SK-N-SH treated with all-trans-retinoic acid at 6 μM for 48 hours (cell line): ENCODE measurements at regions not wholly inside any gene's neighbourhood (a gene's known extent, or its start where the extent isn't known, plus 50 kb on each side); places are given as distances from the start of the nearest gene placed in this dataset.

ENCODE experiments used
- ATAC-seq: fragments of 200-7000 bp; cut with Tn5 transposase; 3 replicates; pipeline ENCODE4 v1.9.1; 2020; ENCODE audit warnings: mild to moderate bottlenecking, moderate library complexity
- ARNTL ChIP-seq: fragments of 450-650 bp; formaldehyde crosslinking; IDR thresholded peaks from 2 replicates; pipeline ENCODE4 v1.5.0; 2020; ENCODE audit warnings: low read depth, mild to moderate bottlenecking, moderate library complexity, borderline replicate concordance
- CSDC2 ChIP-seq: fragments of 250-450 bp; sonication (Bioruptor Pico); IDR thresholded peaks from 2 replicates; pipeline ENCODE4 v1.5.0; 2020; ENCODE audit warnings: mild to moderate bottlenecking, moderate library complexity
- ESRRG ChIP-seq: fragments of 250-450 bp; sonication (Bioruptor Pico); IDR thresholded peaks from 2 replicates; pipeline ENCODE4 v1.6.1; 2021; ENCODE audit warnings: mild to moderate bottlenecking
- GLIS3 ChIP-seq: fragments of 250-450 bp; sonication (Bioruptor Pico); IDR thresholded peaks from 2 replicates; pipeline ENCODE4 v1.5.0; 2020; ENCODE audit warnings: mild to moderate bottlenecking, moderate library complexity
- ISL1 ChIP-seq: fragments of 250-450 bp; sonication (Bioruptor Pico); IDR thresholded peaks from 2 replicates; pipeline ENCODE4 v2.1.2; 2022; ENCODE audit warnings: mild to moderate bottlenecking, moderate library complexity
- OSR1 ChIP-seq: fragments of 250-450 bp; sonication (Bioruptor Pico); IDR thresholded peaks from 2 replicates; pipeline ENCODE4 v1.8.0; 2022; ENCODE audit warnings: moderate library complexity, mild to moderate bottlenecking, inconsistent platforms
- SNAI2 ChIP-seq: fragments of 250-450 bp; sonication (Bioruptor Pico); IDR thresholded peaks from 2 replicates; pipeline ENCODE4 v1.5.0; 2020; ENCODE audit warnings: mild to moderate bottlenecking, moderate library complexity
- TCF4 ChIP-seq: fragments of 250-450 bp; sonication (Bioruptor Pico); IDR thresholded peaks from 2 replicates; pipeline ENCODE4 v1.8.0; 2021; ENCODE audit warnings: mild to moderate bottlenecking, moderate library complexity, borderline replicate concordance
- TOX ChIP-seq: fragments of 250-450 bp; sonication (Bioruptor Pico); IDR thresholded peaks from 2 replicates; pipeline ENCODE4 v1.8.0; 2021; ENCODE audit warnings: mild to moderate bottlenecking, moderate library complexity, borderline replicate concordance
- ZC3H10 ChIP-seq: fragments of 250-450 bp; sonication (Bioruptor Pico); IDR thresholded peaks from 2 replicates; pipeline ENCODE4 v1.5.1; 2021; ENCODE audit warnings: mild to moderate bottlenecking, moderate library complexity
- ZFP3 ChIP-seq: fragments of 250-450 bp; sonication (Bioruptor Pico); IDR thresholded peaks from 2 replicates; pipeline ENCODE4 v1.5.0; 2020; ENCODE audit warnings: mild to moderate bottlenecking, moderate library complexity
- ZFP30 ChIP-seq: fragments of 450-650 bp; formaldehyde crosslinking; IDR thresholded peaks from 2 replicates; pipeline ENCODE4 v1.5.0; 2022; ENCODE audit warnings: mild to moderate bottlenecking, moderate library complexity
- ZNF565 ChIP-seq: fragments of 450-650 bp; formaldehyde crosslinking; conservative IDR thresholded peaks from 2 replicates; pipeline ENCODE4 v1.5.0; 2020; ENCODE audit warnings: low read depth, mild to moderate bottlenecking, moderate library complexity
- ZNF8 ChIP-seq: fragments of 450-650 bp; formaldehyde crosslinking; IDR thresholded peaks from 2 replicates; pipeline ENCODE4 v1.5.0; 2020; ENCODE audit warnings: mild to moderate bottlenecking, moderate library complexity
- TF ChIP-seq, protein P1 (sequence below): fragments of 250-450 bp; sonication (Bioruptor Pico); IDR thresholded peaks from 2 replicates; pipeline ENCODE4 v1.5.1; 2020; ENCODE audit warnings: low read depth, mild to moderate bottlenecking, moderate library complexity
- TF ChIP-seq, protein P2 (sequence below): fragments of 250-450 bp; sonication (Bioruptor Pico); IDR thresholded peaks from 2 replicates; pipeline ENCODE4 v1.5.1; 2021; ENCODE audit warnings: mild to moderate bottlenecking, moderate library complexity
- TF ChIP-seq, protein P3 (sequence below): fragments of 250-450 bp; sonication (Bioruptor Pico); IDR thresholded peaks from 2 replicates; pipeline ENCODE4 v1.5.0; 2020; ENCODE audit warnings: mild to moderate bottlenecking, moderate library complexity
- TF ChIP-seq, protein P4 (sequence below): fragments of 250-450 bp; sonication (Bioruptor Pico); IDR thresholded peaks from 2 replicates; pipeline ENCODE4 v1.8.0; 2020; ENCODE audit warnings: mild to moderate bottlenecking, moderate library complexity, borderline replicate concordance

DNA sequence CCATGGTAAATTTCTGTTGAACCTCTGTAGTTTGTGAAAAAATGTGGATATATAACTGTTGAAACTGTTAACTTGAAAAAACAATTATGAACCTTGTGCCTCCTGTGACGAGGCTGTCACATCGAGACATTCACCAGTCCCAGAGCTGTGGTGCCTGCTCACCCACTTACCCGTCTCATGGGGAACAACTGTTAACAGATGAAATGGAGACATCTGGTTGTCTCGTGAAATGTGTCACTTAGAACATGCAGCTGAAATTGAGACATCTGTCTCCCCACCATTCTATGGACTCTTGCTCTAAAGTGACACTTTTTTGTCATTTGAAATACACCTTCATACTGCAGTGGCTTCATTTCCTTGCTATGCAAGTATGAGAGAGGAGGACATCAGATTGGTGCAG lies 240.6 kb downstream of the GXYLT1 start:
- ATAC-seq = no peak

DNA sequence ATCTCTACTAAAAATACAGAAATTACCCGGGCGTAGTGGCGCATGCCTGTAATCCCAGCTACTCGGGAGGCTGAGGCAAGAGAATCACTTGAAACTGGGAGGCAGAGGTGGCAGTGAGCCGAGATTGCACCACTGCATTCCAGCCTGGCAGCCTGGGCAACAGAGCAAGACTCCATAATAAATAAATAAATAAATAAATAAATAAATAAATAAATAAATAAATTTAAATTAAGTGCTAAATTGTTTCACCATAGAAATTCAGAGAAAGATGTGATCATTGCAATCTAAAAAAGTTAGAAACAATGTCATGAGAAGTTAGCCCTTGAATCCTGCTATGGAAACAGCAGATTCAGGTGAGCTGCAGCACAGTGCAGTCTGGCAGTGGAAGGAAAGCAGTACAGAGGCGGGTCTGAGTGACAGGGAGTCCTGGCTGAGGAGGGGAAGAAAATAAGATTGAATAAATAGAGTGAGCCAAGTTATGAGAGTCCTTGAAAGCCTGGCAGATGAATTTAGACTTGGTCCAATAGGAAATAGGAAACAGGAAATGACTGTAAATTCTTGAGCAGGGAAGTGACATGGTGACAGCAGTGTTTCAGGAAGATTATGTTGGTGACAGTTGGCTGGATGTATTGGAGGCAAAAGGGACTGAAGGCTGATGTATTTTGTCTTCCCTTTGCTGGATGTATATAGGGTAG lies 241.5 kb downstream of the GXYLT1 start:
- no peak for ATAC-seq
- TF ChIP-seq ZFP30 (no peak), ISL1 (no peak), GLIS3 (CRISPR knock-in tag) (no peak), ARNTL (CRISPR knock-in tag) (no peak), ZNF565 (no peak), SNAI2 (CRISPR knock-in tag) (no peak), CSDC2 (CRISPR knock-in tag) (no peak), ZNF8 (CRISPR knock-in tag) (no peak), OSR1 (CRISPR knock-in tag) (no peak), ESRRG (CRISPR knock-in tag) (no peak)
- TF ChIP-seq, protein P1, sequence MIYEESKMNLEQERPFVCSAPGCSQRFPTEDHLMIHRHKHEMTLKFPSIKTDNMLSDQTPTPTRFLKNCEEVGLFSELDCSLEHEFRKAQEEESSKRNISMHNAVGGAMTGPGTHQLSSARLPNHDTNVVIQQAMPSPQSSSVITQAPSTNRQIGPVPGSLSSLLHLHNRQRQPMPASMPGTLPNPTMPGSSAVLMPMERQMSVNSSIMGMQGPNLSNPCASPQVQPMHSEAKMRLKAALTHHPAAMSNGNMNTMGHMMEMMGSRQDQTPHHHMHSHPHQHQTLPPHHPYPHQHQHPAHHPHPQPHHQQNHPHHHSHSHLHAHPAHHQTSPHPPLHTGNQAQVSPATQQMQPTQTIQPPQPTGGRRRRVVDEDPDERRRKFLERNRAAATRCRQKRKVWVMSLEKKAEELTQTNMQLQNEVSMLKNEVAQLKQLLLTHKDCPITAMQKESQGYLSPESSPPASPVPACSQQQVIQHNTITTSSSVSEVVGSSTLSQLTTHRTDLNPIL (CRISPR knock-in tag) = no peak
- TF ChIP-seq, protein P2, sequence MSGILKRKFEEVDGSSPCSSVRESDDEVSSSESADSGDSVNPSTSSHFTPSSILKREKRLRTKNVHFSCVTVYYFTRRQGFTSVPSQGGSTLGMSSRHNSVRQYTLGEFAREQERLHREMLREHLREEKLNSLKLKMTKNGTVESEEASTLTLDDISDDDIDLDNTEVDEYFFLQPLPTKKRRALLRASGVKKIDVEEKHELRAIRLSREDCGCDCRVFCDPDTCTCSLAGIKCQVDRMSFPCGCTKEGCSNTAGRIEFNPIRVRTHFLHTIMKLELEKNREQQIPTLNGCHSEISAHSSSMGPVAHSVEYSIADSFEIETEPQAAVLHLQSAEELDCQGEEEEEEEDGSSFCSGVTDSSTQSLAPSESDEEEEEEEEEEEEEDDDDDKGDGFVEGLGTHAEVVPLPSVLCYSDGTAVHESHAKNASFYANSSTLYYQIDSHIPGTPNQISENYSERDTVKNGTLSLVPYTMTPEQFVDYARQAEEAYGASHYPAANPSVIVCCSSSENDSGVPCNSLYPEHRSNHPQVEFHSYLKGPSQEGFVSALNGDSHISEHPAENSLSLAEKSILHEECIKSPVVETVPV (CRISPR knock-in tag) = no peak
- TF ChIP-seq, protein P3, sequence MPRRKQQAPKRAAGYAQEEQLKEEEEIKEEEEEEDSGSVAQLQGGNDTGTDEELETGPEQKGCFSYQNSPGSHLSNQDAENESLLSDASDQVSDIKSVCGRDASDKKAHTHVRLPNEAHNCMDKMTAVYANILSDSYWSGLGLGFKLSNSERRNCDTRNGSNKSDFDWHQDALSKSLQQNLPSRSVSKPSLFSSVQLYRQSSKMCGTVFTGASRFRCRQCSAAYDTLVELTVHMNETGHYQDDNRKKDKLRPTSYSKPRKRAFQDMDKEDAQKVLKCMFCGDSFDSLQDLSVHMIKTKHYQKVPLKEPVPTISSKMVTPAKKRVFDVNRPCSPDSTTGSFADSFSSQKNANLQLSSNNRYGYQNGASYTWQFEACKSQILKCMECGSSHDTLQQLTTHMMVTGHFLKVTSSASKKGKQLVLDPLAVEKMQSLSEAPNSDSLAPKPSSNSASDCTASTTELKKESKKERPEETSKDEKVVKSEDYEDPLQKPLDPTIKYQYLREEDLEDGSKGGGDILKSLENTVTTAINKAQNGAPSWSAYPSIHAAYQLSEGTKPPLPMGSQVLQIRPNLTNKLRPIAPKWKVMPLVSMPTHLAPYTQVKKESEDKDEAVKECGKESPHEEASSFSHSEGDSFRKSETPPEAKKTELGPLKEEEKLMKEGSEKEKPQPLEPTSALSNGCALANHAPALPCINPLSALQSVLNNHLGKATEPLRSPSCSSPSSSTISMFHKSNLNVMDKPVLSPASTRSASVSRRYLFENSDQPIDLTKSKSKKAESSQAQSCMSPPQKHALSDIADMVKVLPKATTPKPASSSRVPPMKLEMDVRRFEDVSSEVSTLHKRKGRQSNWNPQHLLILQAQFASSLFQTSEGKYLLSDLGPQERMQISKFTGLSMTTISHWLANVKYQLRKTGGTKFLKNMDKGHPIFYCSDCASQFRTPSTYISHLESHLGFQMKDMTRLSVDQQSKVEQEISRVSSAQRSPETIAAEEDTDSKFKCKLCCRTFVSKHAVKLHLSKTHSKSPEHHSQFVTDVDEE (CRISPR knock-in tag) = no peak

More for the DNA sequence above, 240.6 kb downstream of the GXYLT1 start:
- TF ChIP-seq ZFP3 (CRISPR knock-in tag) (no peak), ZNF8 (CRISPR knock-in tag) (no peak), ZC3H10 (CRISPR knock-in tag) (no peak)
- TF ChIP-seq, protein P3 (CRISPR knock-in tag) = no peak
- TF ChIP-seq, all 23 proteins: peak for 0

DNA sequence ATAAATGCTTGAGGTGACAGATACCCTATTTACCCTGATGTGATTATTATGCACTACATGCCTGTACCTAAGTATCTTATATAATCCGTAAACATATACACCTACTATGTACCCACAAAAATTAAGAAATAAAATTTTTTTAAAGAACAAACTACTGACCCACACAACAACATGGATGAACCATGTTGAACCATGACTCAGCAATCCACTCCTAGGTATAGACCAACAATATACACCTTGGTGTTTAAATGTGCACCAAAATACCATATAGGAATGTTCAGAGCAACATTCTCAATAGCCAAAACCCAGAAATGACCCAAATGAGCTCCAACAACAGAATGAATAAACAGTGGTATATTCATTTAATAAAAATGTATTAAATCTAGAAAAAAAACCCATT lies 245.1 kb downstream of the GXYLT1 start:
- no peak for ATAC-seq
- no peak for TF ChIP-seq OSR1 (CRISPR knock-in tag)
- TF ChIP-seq, protein P4, sequence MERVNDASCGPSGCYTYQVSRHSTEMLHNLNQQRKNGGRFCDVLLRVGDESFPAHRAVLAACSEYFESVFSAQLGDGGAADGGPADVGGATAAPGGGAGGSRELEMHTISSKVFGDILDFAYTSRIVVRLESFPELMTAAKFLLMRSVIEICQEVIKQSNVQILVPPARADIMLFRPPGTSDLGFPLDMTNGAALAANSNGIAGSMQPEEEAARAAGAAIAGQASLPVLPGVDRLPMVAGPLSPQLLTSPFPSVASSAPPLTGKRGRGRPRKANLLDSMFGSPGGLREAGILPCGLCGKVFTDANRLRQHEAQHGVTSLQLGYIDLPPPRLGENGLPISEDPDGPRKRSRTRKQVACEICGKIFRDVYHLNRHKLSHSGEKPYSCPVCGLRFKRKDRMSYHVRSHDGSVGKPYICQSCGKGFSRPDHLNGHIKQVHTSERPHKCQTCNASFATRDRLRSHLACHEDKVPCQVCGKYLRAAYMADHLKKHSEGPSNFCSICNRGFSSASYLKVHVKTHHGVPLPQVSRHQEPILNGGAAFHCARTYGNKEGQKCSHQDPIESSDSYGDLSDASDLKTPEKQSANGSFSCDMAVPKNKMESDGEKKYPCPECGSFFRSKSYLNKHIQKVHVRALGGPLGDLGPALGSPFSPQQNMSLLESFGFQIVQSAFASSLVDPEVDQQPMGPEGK (CRISPR knock-in tag) = no peak
- TF ChIP-seq ZFP30 = no peak
- no peak for TF ChIP-seq ZNF565
- TF ChIP-seq CSDC2 (CRISPR knock-in tag) = no peak
- TF ChIP-seq, protein P2 (CRISPR knock-in tag) = no peak
- TF ChIP-seq, protein P3 (CRISPR knock-in tag) = no peak
- TF ChIP-seq GLIS3 (CRISPR knock-in tag) = no peak
- no peak for TF ChIP-seq TCF4 (CRISPR knock-in tag)
- no peak for TF ChIP-seq TOX (CRISPR knock-in tag)
